Medulla oblongata (tissue), 1 donor: ENCODE measurements at regions not wholly inside any gene's neighbourhood (a gene's known extent, or its start where the extent isn't known, plus 50 kb on each side); places are given as distances from the start of the nearest gene placed in this dataset.
"Not testable (repeated sequence)": the region's sequence is repeated elsewhere in the genome, so short reads cannot be mapped to it uniquely, and the experiment has no call there.

Experiments
- DNase-seq: peaks from one replicate; pipeline ENCODE4 v3.0.0-alpha.2; 2015; ENCODE audit errors: extremely low spot score

GRCh38 chr6:131427434-131428058, 145.5 kb upstream of the ARG1 start:
- DNase-seq, result peak; percentile 58

GRCh38 chr6:131430531-131430930, 142.5 kb upstream of the ARG1 start:
- no peak for DNase-seq

GRCh38 chr6:131431718-131432117, 141.3 kb upstream of the ARG1 start:
- no peak for DNase-seq

- no peak for DNase-seq
These were observed 139.1 kb upstream of the ARG1 start for GRCh38 chr6:131433927-131434326.

- no peak for DNase-seq
These were observed 136.7 kb upstream of the ARG1 start for GRCh38 chr6:131436358-131436757.

- DNase-seq, result no peak
These were observed 130.0 kb upstream of the ARG1 start for GRCh38 chr6:131443014-131443413.

DNA sequence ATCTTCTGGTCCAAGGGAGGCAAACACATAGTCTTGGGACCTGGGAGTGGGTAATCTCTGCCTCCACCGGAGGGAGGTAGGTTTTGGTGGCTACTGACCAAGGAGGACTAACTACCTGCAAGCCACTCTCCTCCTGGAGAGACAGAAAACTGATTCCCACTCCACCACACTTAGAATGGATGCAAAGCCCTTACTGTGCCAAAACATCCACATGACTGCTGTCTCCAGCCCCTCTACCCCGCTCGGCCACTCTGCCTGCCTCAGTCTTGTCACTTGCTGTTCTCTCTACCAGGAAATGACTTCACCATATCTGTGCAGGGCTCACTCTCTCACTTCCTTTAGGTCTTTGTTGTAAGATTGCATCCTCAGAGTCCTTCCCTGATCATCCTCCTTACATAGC, 129.5 kb upstream of the ARG1 start:
- no peak for DNase-seq

DNA sequence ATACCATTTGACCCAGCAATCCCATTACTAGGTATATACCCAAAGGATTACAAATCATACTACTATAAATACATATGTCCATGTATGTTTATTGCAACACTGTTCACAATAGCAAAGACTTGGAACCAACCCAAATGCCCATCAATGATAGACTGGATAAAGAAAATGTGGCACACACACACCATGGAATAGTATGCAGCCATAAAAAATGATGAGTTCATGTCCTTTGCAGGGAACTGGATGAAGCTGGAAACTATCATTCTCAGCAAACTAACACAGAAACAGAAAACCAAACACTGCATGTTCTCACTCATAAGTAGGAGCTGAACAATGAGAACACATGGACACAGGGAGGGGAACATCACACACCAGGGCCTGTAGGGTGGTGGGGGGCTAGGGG, 127.7 kb upstream of the ARG1 start:
- not testable (repeated sequence) for DNase-seq

DNA sequence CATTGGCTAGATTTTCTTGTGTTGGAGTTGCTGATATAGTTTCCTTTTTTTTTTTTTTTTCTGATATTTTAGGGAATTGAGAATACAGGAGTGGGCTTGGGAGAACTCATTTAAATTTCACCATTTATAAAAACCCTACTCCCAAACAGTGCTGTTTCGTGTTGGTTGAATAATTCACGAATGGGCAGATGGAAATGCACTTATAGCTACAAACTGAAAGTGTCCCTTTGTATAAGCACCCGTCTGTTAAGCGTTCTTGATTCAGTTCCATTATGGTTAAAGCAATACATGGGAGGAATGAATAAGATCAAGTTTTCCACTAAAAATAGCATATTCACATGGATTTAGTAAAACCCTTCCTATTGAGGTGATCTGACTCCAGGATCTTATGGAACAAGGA, 122.2 kb upstream of the ARG1 start:
- no peak for DNase-seq

- no peak for DNase-seq
These were observed 121.5 kb upstream of the ARG1 start for GRCh38 chr6:131451321-131452144.

DNA sequence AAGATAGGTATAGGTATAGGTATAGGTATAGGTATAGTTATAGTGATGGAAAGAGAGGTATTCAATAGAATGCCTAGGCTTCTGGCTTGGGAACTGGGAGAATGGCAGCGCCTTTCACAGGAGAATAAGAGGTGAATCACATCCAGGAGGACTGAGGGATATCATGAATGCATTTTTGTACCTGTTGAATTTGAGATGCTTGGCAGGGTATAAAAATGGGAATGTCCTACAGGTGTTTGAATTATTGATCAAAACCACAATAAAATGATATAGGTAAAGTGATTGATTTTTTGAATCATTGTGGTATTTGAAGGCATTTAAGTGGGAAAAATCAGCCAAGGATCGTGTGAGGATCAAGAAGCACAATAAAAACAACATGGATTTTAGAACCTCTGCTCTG, 119.2 kb upstream of the ARG1 start:
- no peak for DNase-seq

GRCh38 chr6:131456565-131456964, 116.5 kb upstream of the ARG1 start:
- DNase-seq, result no peak

- no peak for DNase-seq
These were observed 114.0 kb upstream of the ARG1 start for GRCh38 chr6:131459005-131459404.

DNA sequence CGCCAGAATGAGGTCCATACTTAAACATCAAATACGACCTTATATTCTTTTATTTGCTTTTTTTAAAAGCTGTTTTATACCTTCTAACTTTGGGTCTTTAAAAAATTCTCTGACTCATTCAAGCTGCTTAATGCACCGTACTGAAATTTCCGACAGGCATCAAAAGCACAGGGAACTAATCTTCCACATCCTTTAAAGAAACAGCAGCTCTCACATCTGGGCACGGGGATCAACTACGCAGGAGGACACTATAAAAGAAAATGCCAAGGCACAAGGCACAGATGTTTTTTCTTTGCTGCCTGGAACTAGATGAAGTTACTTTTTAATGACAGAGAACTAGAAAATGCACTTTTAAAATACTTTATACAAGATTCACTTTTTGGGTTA, 112.4 kb upstream of the ARG1 start:
- peak; percentile 7 for DNase-seq

DNA sequence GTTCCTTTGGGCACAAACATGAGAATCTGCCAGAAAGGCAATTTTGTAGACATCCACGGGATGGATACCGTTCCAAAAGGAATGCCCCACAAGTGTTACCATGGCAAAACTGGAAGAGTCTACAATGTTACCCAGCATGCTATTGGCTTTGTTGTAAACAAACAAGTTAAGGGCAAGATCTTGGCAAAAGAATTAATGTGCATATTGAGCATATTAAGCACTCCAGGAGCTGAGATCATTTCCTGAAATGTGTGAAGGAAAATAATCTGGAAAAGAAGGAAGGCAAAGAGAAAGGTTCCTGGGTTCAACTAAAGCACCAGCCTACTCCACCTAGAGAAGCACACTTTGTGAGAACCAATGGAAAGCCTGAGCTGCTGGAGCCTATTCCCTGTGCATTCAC, 103.9 kb upstream of the ARG1 start:
- DNase-seq, result peak; percentile 48

- DNase-seq, result no peak
These were observed 102.5 kb upstream of the ARG1 start for GRCh38 chr6:131470534-131470933.

DNA sequence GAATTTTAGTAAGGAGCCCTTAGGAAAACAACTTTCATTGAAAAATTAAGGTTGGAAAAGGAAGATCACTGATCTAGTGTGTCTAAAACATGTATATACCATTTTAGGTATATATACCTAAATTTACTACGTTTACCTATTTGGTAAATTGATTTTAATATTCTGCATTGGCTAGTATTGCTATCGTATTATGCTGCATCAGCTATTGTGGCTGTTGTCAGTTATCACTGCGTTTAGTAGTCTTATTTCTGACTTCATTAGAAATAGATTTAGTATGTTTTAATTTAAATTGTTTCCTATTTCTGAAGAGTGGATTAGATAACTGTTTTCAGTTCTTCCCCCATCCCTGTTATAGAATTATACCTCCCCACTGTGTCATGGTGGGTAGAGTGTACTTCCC, 101.7 kb upstream of the ARG1 start:
- DNase-seq, result no peak

DNA sequence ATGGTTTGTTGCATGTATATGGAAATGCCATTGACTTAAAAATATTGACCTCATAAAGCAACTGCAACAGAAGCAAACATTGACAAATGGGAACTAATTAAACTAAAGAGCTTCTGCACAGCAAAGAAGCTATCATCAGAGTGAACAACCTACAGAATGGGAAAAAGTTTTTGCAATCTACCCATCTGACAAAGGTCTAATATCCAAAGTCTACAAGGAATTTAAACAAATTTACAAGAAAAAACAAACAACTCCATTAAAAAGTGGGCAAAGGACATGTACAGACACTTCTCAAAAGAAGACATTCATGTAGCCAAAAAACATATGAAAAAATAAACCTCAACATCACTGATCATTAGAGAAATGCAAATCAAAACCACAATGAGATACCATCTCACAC, 99.7 kb upstream of the ARG1 start:
- DNase-seq, result not testable (repeated sequence)

DNA sequence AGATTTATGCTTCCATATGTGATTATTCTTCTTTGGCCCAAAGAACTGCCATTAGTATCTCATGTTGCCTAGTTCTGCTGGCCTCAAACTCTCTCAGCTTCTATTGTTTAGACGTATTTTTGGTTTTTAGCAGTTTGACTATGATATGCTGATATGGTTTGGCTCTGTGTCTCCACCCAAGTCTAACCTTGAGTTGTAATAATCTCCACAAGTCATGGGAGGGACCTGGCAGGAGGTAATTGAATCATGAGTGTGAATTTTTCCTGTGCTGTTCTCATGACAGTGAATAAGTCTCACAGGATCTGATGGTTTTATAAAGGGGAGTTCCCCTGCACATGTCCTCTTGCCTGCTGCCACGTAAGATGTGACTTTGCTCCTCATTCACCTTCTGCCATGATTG, 96.7 kb upstream of the ARG1 start:
- no peak for DNase-seq

- DNase-seq, result not testable (repeated sequence)
These were observed 94.2 kb upstream of the ARG1 start for GRCh38 chr6:131478740-131479211.

- peak; percentile 11 for DNase-seq
These were observed 86.4 kb upstream of the ARG1 start for GRCh38 chr6:131486608-131487007.

- DNase-seq, result no peak
These were observed 84.2 kb upstream of the ARG1 start for GRCh38 chr6:131488780-131489179.

- no peak for DNase-seq
These were observed 82.6 kb upstream of the ARG1 start for GRCh38 chr6:131490441-131490840.
